Nephron progenitor cell (in vitro differentiated cells): ENCODE measurements at regions not wholly inside any gene's neighbourhood (a gene's known extent, or its start where the extent isn't known, plus 50 kb on each side); places are given as distances from the start of the nearest gene placed in this dataset.

Source experiments
- DNase-seq: peaks from one replicate; pipeline ENCODE4 v3.0.0; 2021
- H3K27ac Mint-ChIP-seq: 2 replicates; pipeline ENCODE4 v1.8.0; 2021; ENCODE audit warnings: mild to moderate bottlenecking, moderate library complexity, mixed read lengths
- H3K27me3 Mint-ChIP-seq: 2 replicates; pipeline ENCODE4 v1.8.0; 2021; ENCODE audit warnings: mild to moderate bottlenecking, low read depth, mixed read lengths; ENCODE audit not compliant: poor library complexity
- H3K36me3 Mint-ChIP-seq: 2 replicates; pipeline ENCODE4 v1.8.0; 2021; ENCODE audit warnings: low read depth, mixed read lengths
- H3K4me1 Mint-ChIP-seq: 2 replicates; pipeline ENCODE4 v1.8.0; 2021; ENCODE audit warnings: mixed read lengths
- H3K4me3 Mint-ChIP-seq: 2 replicates; pipeline ENCODE4 v1.8.0; 2021; ENCODE audit warnings: mild to moderate bottlenecking, moderate library complexity, mixed read lengths
- H3K9me3 Mint-ChIP-seq: 2 replicates; pipeline ENCODE4 v1.8.0; 2021; ENCODE audit warnings: mild to moderate bottlenecking, moderate library complexity, mixed read lengths
- CTCF ChIP-seq: fragments of 200-600 bp; sonication (generic); IDR thresholded peaks from 2 replicates; pipeline ENCODE4 v1.5.0; 2021; ENCODE audit warnings: antibody characterized with exemption

DNA sequence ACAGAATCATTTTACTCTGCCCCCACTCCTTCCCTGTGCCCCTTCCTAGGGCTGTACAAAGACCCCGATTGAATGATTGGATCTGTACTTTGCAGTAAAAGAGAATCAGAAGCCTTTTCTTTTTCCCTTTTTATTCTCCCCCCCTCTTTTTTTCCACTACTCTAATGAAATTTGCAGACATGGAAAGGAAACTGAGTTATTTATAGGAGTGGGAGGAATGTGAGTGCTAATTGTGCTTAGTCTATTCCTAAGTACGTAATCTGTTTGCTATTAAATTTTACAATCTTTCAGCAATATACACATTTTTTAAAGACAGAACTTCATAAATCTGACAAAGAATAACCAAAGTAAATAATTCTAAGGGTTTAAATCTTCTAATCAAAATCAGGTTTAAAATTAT is 314.3 kb downstream of the MAP2K6 start:
- no peak for DNase-seq
- no peaks in the 10 kb centered on the region for H3K36me3 Mint-ChIP-seq
- peaks cover 5% of the 10 kb centered on the region for H3K4me1 Mint-ChIP-seq
- TF ChIP-seq CTCF, result no peak
- peaks cover 5% of the 10 kb centered on the region for H3K27me3 Mint-ChIP-seq
- H3K9me3 Mint-ChIP-seq, result no peaks in the 10 kb centered on the region
- H3K27ac Mint-ChIP-seq, result no peak overlapping the region
- H3K4me3 Mint-ChIP-seq, result no peak overlapping the region

- H3K36me3 Mint-ChIP-seq, result no peaks in the 10 kb centered on the region
- H3K4me3 Mint-ChIP-seq, result no peak overlapping the region
- no peak for DNase-seq
- no peaks in the 10 kb centered on the region for H3K9me3 Mint-ChIP-seq
- H3K4me1 Mint-ChIP-seq, result peaks cover 5% of the 10 kb centered on the region
- H3K27me3 Mint-ChIP-seq, result peaks cover 9% of the 10 kb centered on the region
- TF ChIP-seq CTCF, result no peak
- no peak overlapping the region for H3K27ac Mint-ChIP-seq
Observed at GRCh38 chr17:69729944-69730343, 315.4 kb downstream of the MAP2K6 start.

GRCh38 chr17:69732272-69732918 is 317.9 kb downstream of the MAP2K6 start:
- no peak for TF ChIP-seq CTCF
- H3K36me3 Mint-ChIP-seq, result no peaks in the 10 kb centered on the region
- H3K27ac Mint-ChIP-seq, result no peak overlapping the region
- no peak for DNase-seq
- no peaks in the 10 kb centered on the region for H3K4me1 Mint-ChIP-seq
- peaks cover 17% of the 10 kb centered on the region for H3K9me3 Mint-ChIP-seq
- H3K27me3 Mint-ChIP-seq, result peaks cover 9% of the 10 kb centered on the region
- H3K4me3 Mint-ChIP-seq, result no peak overlapping the region

DNA sequence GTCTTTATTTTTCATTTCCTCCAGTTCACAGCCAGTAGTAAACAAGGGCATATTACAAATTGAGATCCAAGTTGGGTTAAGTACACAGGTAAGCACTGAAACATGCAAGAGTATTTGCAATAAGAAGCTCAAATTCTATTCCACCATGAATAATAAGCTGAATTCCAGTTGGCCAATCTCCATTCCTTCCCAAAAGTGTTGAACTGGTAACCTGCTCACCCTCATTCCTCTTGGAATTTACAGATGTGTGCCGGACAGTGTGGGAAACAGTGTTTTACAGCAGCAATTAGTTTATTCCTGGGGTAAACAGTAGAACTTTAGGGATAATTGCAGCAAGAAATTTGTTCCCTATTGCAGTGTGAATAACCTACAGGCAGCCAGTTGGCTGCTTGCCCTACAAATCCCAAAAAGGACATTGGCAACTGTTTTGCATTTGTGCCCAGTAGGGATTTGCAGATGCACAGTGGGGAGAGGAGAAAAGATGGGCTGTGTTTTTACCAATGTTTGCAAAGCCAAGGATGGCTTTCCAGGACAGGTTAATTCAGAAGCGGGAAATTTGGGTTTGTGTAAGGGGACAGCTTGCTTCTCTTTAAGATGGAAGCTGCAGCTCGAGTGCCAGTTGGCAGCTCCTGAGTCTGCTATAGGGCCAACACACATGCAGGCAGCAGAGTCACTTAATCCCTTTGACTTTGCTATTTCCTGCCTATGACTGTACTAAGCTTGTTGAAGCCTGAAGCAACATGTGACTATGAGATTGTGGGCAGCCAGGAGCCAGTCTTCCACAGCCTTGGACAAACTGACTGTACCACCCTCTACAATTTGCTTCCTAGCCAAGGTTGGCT is 318.9 kb downstream of the MAP2K6 start:
- H3K27me3 Mint-ChIP-seq, result peaks cover 9% of the 10 kb centered on the region
- TF ChIP-seq CTCF, result no peak
- H3K27ac Mint-ChIP-seq, result no peak overlapping the region
- H3K36me3 Mint-ChIP-seq, result no peaks in the 10 kb centered on the region
- peaks cover 26% of the 10 kb centered on the region for H3K9me3 Mint-ChIP-seq
- no peak for DNase-seq
- no peaks in the 10 kb centered on the region for H3K4me1 Mint-ChIP-seq
- H3K4me3 Mint-ChIP-seq, result no peak overlapping the region

- Mint-ChIP-seq H3K27me3 (peaks cover 9% of the 10 kb centered on the region), H3K4me3 (no peak overlapping the region), H3K9me3 (peaks cover 28% of the 10 kb centered on the region), H3K4me1 (no peaks in the 10 kb centered on the region), H3K27ac (no peak overlapping the region), H3K36me3 (no peaks in the 10 kb centered on the region)
- TF ChIP-seq CTCF, result no peak
- no peak for DNase-seq
Observed at GRCh38 chr17:69734656-69735055, 320.2 kb downstream of the MAP2K6 start.
